K562 (cell line): ENCODE measurements at regions not wholly inside any gene's neighbourhood (a gene's known extent, or its start where the extent isn't known, plus 50 kb on each side); places are given as distances from the start of the nearest gene placed in this dataset.

Experiments used
- ATAC-seq: fragments of 200-7000 bp; cut with Tn5 transposase; 3 replicates; pipeline ENCODE4 v1.9.1; 2020; ENCODE audit warnings: moderate library complexity
- BruUV-seq: library from RNA; stranded (reverse); fragments of 400-500 nt; replicated peaks from 2 replicates; lab custom pipeline; 2021; lab: Mats Ljungman, UMichigan
- CTCF ChIA-PET: fragments of 300-600 bp; formaldehyde crosslinking; extraction: SDS; loops from one replicate; lab custom pipeline; 2021; ENCODE audit warnings: low intra/inter-chr PET ratio; lab: Yijun Ruan, JAX
- POLR2A ChIA-PET: fragments of 300-600, 350-650 bp; sonication (Branson Sonifier 250); formaldehyde crosslinking; extraction: SDS; loops from one replicate; lab custom pipeline; 2021; ENCODE audit warnings: antibody characterized with exemption, inconsistent platforms; lab: Yijun Ruan, JAX
- DNase-seq, 4 experiments: peaks; one replicate each; pipeline versions ENCODE4 v3.0.0 to v3.0.0-alpha.2; 2011 to 2018; ENCODE audit warnings: low spot score in 3 of 4, mixed read lengths in 3 of 4; ENCODE audit errors: extremely low read depth in 1 of 4
- FAIRE-seq: peaks from 2 replicates; lab custom pipeline; 2011; peaks lifted over from hg19 to GRCh38; lab: Jason Lieb, UNC
- H2AFZ ChIP-seq: 2 replicates; pipeline ENCODE4 v1.6.0; 2011; ENCODE audit warnings: low read depth, low read length, control low read depth, inconsistent platforms
- H3K27ac ChIP-seq: fragments of 200-600 bp; 3 replicates; pipeline ENCODE4 v1.8.0; 2011; ENCODE audit warnings: low read depth, mild to moderate bottlenecking, control low read depth, inconsistent platforms, low read length, moderate library complexity, mixed read lengths; ENCODE audit errors: extremely low read depth
- H3K27me3 ChIP-seq, 2 experiments: fragments of 300-600 bp in 1 of 2; 2 replicates in 1 of 2; 3 replicates in 1 of 2; pipeline versions ENCODE4 v1.6.0 to v1.8.0; 2011; ENCODE audit warnings: inconsistent platforms in 2 of 2, low read length in 2 of 2, mild to moderate bottlenecking in 1 of 2, mixed read lengths in 1 of 2, moderate library complexity in 1 of 2; ENCODE audit not compliant: control insufficient read depth in 2 of 2, insufficient read depth in 2 of 2
- H3K36me3 ChIP-seq: fragments of 300-600 bp; 3 replicates; pipeline ENCODE4 v1.8.0; 2011; ENCODE audit warnings: mild to moderate bottlenecking, low read length, inconsistent platforms; ENCODE audit not compliant: control insufficient read depth, insufficient read depth
- H3K4me1 ChIP-seq, 2 experiments: fragments of 200-600 bp in 1 of 2; replicated peaks in 1 of 2; 2 replicates in 1 of 2; 3 replicates in 1 of 2; pipeline versions ENCODE4 v1.5.1 to v1.8.0; 2011; ENCODE audit warnings: inconsistent platforms in 2 of 2, low read length in 2 of 2, mild to moderate bottlenecking in 1 of 2, mixed read lengths in 1 of 2, moderate library complexity in 1 of 2; ENCODE audit not compliant: control insufficient read depth in 2 of 2, insufficient read depth in 2 of 2
- H3K4me2 ChIP-seq: 2 replicates; pipeline ENCODE4 v1.6.1; 2011; ENCODE audit warnings: low read length, control low read depth, inconsistent platforms, mixed read lengths; ENCODE audit not compliant: insufficient read depth
- H3K4me3 ChIP-seq: fragments of 200-600 bp; sonication (generic), shearing (Covaris generic); 2 replicates; pipeline ENCODE4 v1.5.1; 2016; ENCODE audit warnings: control low read depth, inconsistent platforms
- H3K79me2 ChIP-seq: fragments of 200-600 bp; 3 replicates; pipeline ENCODE4 v1.8.0; 2011; ENCODE audit warnings: low read length, inconsistent platforms; ENCODE audit not compliant: control insufficient read depth, insufficient read depth
- H3K9ac ChIP-seq, 2 experiments: 2 replicates each; pipeline versions ENCODE4 v1.6.0 to v1.6.1; 2011; ENCODE audit warnings: low read depth in 2 of 2, low read length in 2 of 2, control low read depth in 1 of 2, inconsistent platforms in 1 of 2, mild to moderate bottlenecking in 1 of 2, mixed read lengths in 1 of 2; ENCODE audit not compliant: insufficient read depth in 1 of 2
- H3K9me1 ChIP-seq: one replicate; pipeline ENCODE4 v1.6.0; 2011; ENCODE audit warnings: inconsistent platforms, mild to moderate bottlenecking, low read length, moderate library complexity; ENCODE audit not compliant: control insufficient read depth, insufficient read depth
- H3K9me3 ChIP-seq: replicated peaks from 2 replicates; pipeline ENCODE4 v1.5.1; 2011; ENCODE audit warnings: low read depth, low read length, inconsistent platforms; ENCODE audit not compliant: control insufficient read depth, insufficient read depth
- H4K20me1 ChIP-seq: replicated peaks from 2 replicates; pipeline ENCODE4 v1.6.1; 2011; ENCODE audit warnings: low read length, inconsistent platforms, mixed read lengths; ENCODE audit not compliant: control insufficient read depth, insufficient read depth
- ARID2 ChIP-seq: fragments of 450-650 bp; IDR thresholded peaks from 2 replicates; pipeline ENCODE4 v1.6.1; 2017; ENCODE audit warnings: antibody characterized with exemption, mild to moderate bottlenecking
- ASH1L ChIP-seq: fragments of 450-650 bp; IDR thresholded peaks from 2 replicates; pipeline ENCODE4 v1.6.1; 2018; ENCODE audit warnings: borderline replicate concordance, mild to moderate bottlenecking, low read depth; ENCODE audit not compliant: partially characterized antibody
- CEBPB ChIP-seq: fragments of 450-650 bp; IDR thresholded peaks from 2 replicates; pipeline ENCODE4 v1.6.1; 2016; ENCODE audit warnings: missing genetic modification characterization, missing compliant biosample characterization
- KLF13 ChIP-seq: fragments of 450-650 bp; IDR thresholded peaks from 2 replicates; pipeline ENCODE4 v1.6.1; 2016; ENCODE audit warnings: missing genetic modification characterization, low read depth, mild to moderate bottlenecking, missing compliant biosample characterization, moderate library complexity, borderline replicate concordance
- NELFE ChIP-seq: IDR thresholded peaks from 2 replicates; pipeline ENCODE4 v1.6.1; 2011; ENCODE audit warnings: mild to moderate bottlenecking; ENCODE audit not compliant: insufficient read depth, insufficient read length
- PHF20 ChIP-seq: fragments of 450-650 bp; IDR thresholded peaks from 2 replicates; pipeline ENCODE4 v1.6.1; 2018; ENCODE audit not compliant: partially characterized antibody
- ZNF707 ChIP-seq: fragments of 250-450 bp; sonication (Bioruptor Pico); conservative IDR thresholded peaks from 2 replicates; pipeline ENCODE4 v1.8.0; 2022; ENCODE audit warnings: inconsistent platforms, mild to moderate bottlenecking, moderate library complexity
- WGBS: fragments of 100-300 bp; shearing (Covaris generic); methylation state at CpG from one replicate; pipeline ENCODE4 v1.1.6; 2016; ENCODE audit warnings: low coverage, mixed read lengths; ENCODE audit not compliant: insufficient coverage; ENCODE audit errors: missing lambda C conversion rate; 5-methylcytosine and 5-hydroxymethylcytosine counted together
- in situ Hi-C: fragments of 300-500 bp; cut with MboI; formaldehyde crosslinking; loops from 4 replicates; pipeline ENCODE4 v1.15.0; 2018; ENCODE audit warnings: inconsistent platforms, mixed read lengths
- intact Hi-C: fragments of 100-400 bp; cut with micrococcal nuclease; formaldehyde crosslinking; loops from 2 replicates; pipeline ENCODE4 v1.14.2; 2022
- TF ChIP-seq, protein P1 (sequence below): fragments of 250-450 bp; sonication (Bioruptor Pico); IDR thresholded peaks from 2 replicates; pipeline ENCODE4 v1.5.0; 2021
- TF ChIP-seq, protein P2 (sequence below), 3 experiments: fragments of 200-800 bp in 1 of 3; fragments of 250-450 bp in 1 of 3; fragments of 450-650 bp in 1 of 3; sonication (Bioruptor Pico) in 1 of 3; sonication (Bioruptor generic) in 1 of 3; formaldehyde crosslinking in 1 of 3; IDR thresholded peaks; 2 replicates each; pipeline versions ENCODE4 v1.6.1 to v1.8.0; 2016 to 2022; ENCODE audit warnings: mild to moderate bottlenecking in 2 of 3, missing genetic modification characterization in 2 of 3, missing compliant biosample characterization in 1 of 3, moderate library complexity in 1 of 3

DNA sequence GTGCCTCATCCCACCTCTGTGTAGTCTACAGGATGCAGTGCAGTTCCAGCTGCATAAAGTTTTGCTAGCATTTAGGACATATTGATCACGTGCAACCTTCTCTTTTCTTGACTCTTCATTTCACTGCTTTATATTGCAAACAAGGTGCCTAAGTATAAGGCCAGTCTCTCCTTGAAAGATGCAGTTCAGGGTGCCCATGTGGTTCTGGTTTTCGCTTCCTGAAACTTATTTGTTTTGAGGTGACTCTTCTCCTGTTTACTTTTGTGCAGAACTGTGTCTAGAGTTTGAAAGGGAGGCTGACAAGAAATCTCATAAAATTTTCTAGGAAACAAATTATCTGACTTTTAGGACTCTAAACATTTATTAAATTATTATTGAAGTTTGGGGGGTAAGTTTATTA, 189.9 kb downstream of the UBE2E3 start:
- POLR2A ChIA-PET, result no interaction called here
- no peak for FAIRE-seq

More for the DNA sequence above, 189.9 kb downstream of the UBE2E3 start:
- WGBS, result 0% methylated on average over 2 of the region's 2 CpGs
- Histone ChIP-seq H4K20me1 (no peaks in the 10 kb centered on the region), H3K4me2 (no peak overlapping the region), H3K9me3 (no peaks in the 10 kb centered on the region), H3K4me3 (no peak overlapping the region), H3K36me3 (no peaks in the 10 kb centered on the region), H3K27ac (no peak overlapping the region), H2AFZ (no peak overlapping the region), H3K9ac (no peak overlapping the region), H3K9me1 (no peaks in the 10 kb centered on the region), H3K79me2 (no peaks in the 10 kb centered on the region), H3K4me1 (no peaks in the 10 kb centered on the region), H3K27me3 (no peaks in the 10 kb centered on the region)
- CTCF ChIA-PET, result no interaction called here
- no peak for DNase-seq
- intact Hi-C loops (no loop called here), in situ Hi-C loops (no loop called here)
- no TSS peak for BruUV-seq
- TF ChIP-seq ARID2 (no peak), NELFE (no peak), PHF20 (no peak), ASH1L (no peak), ZNF707 (CRISPR knock-in tag) (no peak), CEBPB (tag) (no peak), KLF13 (no peak)
- TF ChIP-seq, protein P1, sequence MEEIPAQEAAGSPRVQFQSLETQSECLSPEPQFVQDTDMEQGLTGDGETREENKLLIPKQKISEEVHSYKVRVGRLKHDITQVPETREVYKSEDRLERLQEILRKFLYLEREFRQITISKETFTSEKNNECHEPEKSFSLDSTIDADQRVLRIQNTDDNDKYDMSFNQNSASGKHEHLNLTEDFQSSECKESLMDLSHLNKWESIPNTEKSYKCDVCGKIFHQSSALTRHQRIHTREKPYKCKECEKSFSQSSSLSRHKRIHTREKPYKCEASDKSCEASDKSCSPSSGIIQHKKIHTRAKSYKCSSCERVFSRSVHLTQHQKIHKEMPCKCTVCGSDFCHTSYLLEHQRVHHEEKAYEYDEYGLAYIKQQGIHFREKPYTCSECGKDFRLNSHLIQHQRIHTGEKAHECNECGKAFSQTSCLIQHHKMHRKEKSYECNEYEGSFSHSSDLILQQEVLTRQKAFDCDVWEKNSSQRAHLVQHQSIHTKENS (CRISPR knock-in tag), result no peak
- TF ChIP-seq, protein P2, sequence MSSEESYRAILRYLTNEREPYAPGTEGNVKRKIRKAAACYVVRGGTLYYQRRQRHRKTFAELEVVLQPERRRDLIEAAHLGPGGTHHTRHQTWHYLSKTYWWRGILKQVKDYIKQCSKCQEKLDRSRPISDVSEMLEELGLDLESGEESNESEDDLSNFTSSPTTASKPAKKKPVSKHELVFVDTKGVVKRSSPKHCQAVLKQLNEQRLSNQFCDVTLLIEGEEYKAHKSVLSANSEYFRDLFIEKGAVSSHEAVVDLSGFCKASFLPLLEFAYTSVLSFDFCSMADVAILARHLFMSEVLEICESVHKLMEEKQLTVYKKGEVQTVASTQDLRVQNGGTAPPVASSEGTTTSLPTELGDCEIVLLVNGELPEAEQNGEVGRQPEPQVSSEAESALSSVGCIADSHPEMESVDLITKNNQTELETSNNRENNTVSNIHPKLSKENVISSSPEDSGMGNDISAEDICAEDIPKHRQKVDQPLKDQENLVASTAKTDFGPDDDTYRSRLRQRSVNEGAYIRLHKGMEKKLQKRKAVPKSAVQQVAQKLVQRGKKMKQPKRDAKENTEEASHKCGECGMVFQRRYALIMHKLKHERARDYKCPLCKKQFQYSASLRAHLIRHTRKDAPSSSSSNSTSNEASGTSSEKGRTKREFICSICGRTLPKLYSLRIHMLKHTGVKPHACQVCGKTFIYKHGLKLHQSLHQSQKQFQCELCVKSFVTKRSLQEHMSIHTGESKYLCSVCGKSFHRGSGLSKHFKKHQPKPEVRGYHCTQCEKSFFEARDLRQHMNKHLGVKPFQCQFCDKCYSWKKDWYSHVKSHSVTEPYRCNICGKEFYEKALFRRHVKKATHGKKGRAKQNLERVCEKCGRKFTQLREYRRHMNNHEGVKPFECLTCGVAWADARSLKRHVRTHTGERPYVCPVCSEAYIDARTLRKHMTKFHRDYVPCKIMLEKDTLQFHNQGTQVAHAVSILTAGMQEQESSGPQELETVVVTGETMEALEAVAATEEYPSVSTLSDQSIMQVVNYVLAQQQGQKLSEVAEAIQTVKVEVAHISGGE (CRISPR knock-in tag; IDR thresholded peaks at IDR 0.05), result no peak
- ATAC-seq, result no peak
